ENCODE measurements at regions not wholly inside any gene's neighbourhood (a gene's known extent, or its start where the extent isn't known, plus 50 kb on each side); places are given as distances from the start of the nearest gene placed in this dataset.

DNA sequence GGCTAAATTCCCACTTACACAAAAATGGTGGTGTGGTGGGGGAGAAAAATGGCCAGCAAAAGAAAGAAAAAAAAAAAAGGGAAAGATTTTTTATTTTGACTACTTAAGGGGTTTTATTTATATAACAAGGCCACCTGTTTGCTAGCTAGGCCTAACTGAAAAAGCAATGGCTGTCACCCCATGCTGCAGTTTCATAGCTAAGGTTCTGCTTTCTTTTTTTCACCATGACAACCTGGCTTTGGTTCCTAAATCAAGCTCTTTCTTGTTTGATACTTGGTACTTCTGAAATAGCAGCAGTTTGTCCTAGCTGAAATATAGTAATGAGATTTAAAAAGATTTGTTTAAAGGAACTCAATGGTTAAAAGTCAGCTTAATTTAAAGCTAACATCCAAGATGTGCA is 433.2 kb upstream of the MEX3C start:
- DNase-seq (ENCODE audit: extremely low read depth, low read depth), result no peak

DNA sequence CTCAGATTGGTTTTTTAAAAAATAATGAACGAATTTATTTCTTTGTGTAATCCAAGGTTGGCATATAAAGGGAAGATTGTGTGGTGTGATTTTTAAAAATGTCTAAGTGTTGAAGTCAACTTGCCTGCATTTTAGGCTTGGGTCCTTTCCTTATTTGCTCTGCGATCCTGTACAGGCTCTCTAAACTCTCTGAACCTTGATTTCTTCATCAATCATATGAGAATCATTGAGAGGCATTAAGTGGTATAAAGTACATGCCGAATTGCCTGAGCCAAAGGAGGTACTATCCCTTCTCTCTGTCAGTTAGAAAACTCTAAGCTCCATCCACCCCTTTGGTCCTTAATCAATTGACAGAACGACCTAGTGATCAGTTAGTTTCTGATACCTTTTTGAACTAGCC is 440.4 kb upstream of the MEX3C start:
- no peak for DNase-seq (ENCODE audit: extremely low read depth, low read depth)

DNA sequence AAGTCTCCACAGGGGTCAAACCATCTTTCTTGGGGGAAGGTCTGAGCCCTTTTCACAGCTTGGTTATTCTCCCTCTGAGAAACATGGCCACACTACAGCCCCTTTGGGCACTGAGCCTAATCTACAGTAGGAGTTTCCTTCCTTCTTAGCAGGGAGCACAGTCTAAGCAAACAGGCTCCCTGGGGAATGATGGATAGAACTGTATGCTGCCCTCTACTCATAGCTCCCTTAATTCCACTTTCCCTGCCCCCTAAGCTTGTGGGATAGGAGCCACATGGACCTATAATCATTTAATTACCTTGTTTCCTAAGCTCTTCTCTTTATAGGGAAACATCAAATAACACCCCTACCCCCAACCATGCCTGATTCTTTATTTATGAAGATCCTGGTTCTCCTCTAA is 442.1 kb upstream of the MEX3C start:
- no peak for DNase-seq (ENCODE audit: extremely low read depth, low read depth)

DNA sequence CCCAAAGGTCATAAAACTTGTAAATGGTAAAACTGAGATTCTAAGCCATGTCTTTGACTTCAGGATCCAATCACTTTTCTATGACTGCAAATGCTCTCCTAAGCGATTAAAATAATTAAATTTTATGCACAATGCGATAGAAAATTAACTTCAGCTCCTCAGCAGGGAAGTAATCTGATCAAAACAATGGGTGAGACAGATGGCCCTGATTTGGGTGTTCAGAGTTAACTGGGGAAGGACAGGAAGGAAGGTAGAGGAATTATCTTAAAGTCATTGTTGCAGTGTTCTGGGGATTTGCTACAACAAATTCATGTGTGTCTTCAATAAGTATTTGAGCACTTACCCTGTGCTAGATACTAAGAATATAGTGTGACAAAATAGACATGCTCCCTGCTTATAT is 446.0 kb upstream of the MEX3C start:
- no peak for DNase-seq (ENCODE audit: extremely low read depth, low read depth)

DNA sequence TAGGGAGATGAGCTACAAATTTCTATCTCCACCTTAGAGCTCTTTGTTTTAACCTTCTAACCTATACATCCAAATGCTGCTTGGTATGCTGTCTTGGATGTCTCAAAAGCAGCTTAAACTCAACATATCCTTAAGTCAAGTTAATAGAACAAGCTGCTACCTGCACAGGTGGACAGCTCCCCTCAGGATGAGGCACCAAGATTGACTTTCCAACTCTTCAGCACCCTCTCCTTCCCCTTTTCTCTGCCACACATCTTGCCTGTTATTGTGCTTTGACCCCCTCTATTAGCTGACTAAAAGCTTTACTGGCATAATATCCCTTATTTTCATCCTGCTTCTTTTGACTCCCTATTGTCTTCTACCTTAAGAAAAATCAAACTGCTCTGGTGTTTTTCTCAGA is 448.1 kb upstream of the MEX3C start:
- no peak for DNase-seq (ENCODE audit: extremely low read depth, low read depth)

DNA sequence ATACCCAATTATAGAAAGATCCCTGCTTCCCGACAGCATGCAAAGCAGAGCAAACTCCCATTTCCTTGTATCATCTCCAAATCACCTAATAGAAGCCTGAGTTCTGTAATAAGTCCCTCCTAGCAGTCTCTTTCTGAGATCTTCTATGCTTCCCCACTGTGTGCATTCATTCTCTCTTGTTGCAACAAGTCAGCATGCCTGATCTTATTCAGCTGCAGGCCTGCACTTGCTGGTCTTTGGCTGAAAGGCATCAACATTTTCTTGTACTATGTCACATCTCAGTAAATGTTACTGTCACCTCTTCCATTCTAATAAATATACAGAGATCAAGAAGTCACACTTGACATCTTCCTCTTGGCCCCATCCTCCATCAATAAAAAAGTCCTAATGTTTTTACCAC is 449.9 kb upstream of the MEX3C start:
- DNase-seq (ENCODE audit: extremely low read depth, low read depth), result no peak

DNA sequence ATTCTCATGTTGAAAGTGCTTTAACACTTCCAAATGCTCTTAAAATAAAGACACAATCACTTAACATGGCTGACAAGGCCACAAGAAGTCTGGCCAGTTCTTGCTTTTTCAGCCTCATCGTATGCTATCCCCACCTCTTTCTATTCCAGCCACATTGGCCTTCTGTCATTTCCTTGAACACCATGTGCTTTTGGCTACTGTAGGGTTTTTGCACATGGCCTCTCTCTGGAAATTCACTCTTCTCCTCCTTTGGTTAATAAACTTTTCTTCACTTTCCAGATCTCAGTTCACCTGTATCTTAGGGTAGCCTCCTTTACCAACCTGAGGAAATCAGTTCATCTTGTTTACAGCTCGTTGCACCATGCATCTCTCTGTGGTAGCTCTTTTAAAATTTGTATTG is 450.5 kb upstream of the MEX3C start:
- no peak for DNase-seq (ENCODE audit: extremely low read depth, low read depth)

DNA sequence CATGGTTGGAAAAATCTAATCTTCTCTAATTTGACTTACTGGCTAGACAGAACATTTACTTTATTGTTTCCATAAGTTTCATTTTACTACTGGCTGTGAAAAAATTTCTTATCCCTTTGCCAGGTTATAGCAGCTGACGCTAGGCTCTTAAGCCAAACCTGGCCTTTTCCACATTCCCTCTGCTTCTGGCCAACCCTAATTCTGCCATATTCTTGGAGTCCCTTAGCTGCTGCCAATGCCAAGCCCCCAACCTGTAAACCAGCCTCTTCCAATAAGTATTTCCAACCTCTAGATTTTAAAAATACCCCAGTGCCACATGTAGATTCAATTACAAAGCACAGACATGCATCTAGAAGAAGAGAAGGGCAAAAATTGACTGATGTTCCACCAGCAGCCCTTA is 452.3 kb upstream of the MEX3C start:
- no peak for DNase-seq (ENCODE audit: extremely low read depth, low read depth)

DNA sequence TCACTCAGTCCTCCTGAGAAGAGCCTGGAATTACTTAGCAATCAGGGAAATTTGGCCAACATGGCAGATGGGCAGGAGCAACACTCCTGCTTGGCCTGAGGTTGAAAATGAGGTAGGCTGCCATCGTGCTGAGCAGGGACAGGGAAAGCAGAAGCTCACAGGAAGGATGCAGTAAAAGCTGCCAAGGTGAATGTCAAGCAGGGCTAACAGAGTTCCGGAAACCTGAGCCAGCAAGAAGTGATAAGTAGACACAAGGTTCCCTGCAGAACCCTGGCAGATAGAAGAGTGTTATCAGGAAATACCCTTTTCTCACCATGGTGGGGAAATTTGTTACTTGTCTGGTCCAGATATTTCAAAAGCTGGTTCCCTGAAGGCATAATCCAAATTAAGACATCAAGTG is 454.3 kb upstream of the MEX3C start:
- no peak for DNase-seq (ENCODE audit: extremely low read depth, low read depth)

DNA sequence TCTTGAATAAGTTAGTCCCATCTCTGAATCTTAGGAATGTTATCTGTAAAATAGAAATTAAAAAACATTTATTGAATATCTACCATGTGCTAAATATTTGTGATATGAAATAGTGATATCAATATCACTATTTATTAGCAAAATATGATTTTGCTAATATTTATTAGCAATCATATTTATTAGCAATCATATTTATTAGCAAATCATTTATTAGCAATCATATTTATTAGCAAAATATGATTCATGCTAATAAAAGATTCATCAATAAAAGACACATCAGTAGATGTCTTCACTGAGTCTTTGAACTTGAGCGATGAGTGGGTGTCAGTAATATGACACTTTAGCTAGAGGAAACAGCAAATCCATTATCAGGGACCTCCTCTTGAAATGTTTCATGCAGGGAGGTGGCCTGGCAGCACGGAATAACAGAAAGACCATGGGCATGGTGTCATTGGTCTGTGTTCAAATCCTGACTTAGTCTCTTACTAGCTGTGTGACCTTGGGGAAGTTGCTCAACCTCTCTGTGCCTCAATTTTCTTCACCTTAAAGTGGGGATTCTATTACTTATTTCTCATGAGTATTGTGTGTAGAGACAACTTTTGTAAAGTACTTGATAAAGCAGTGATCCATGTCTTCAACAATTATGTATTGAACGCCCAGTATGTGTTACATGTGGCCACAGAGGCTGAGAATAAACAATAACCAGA is 456.2 kb upstream of the MEX3C start:
- no peak for DNase-seq (ENCODE audit: extremely low read depth, low read depth)

DNA sequence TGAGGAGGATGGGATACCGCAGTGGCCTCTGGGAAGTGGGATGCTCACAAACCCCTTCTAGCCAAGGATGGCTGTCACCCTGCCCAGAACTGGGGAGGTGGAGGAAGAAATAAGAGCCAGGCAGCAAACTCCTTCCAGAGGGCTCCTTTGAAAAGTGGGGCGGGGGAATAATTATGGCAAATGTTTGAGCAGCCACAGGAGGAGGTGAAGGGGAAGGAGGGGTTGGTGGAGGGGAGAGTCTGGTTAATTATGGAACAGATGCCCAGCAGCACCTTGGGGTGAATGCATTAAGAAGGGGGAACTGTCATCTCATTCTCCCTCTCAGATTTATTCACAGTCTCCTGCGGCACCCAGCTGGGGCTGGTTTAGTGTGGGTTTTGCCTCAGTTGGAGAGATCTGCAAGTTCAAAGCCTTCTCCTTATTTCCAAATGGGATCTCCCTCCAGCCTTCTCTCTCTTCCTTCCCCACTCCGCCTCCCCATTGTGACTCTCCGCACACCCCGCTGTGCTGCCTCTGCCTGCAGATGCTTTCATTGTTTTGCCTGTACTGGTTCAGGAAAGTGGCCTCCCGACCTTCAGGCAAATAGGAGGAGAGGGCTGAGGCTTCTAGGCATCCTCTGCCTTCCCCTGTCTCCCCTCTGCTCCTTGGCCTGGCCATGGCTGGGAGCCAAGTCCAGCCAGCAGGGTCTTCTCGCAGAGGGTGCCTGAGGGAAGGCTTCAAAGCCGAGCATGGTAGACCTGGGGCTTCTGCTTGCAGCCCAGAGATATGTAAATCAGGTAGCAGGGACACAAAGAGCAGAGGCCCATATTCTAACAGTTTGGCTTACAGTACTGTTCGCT is 457.2 kb upstream of the MEX3C start:
- DNase-seq (ENCODE audit: extremely low read depth, low read depth), result no peak

DNA sequence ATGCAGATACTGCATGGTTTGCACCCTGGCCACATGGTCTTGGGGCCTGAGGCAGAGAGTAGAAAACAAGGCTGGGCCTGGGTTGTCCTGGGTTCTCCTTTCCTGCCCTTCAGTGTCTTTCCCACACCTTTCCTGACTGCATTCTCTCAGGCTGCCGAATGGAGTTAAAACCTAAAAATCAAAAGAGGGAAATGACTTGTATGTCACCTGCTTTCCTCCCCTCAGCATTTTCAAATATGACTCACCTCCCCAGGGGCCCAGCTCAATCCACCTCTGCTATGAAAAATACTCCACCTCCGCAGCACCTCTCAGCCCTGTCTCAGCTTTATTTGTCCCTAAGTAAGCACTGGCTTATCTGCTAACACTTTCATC is 457.8 kb upstream of the MEX3C start:
- DNase-seq (ENCODE audit: extremely low read depth, low read depth), result no peak

DNA sequence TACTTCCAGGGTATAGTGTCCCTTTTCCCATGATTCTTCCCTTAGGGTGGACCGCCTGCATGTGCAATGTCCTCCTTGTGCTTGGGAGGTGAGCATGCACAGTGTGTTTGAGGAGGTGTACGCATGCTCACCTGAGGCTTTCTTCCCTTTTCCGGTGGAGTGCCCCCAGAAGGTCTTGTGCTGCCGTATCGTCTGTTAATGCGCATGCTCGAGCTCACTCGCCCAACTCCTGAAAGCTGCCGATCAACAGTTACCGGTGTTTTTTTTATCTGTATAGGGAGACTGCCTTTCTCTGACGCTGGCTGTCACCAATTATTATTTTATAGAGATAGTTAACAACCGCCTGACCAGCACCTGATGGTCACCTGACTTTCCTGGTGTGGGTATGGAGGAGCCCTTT is 458.8 kb upstream of the MEX3C start:
- no peak for DNase-seq (ENCODE audit: extremely low read depth, low read depth)

DNA sequence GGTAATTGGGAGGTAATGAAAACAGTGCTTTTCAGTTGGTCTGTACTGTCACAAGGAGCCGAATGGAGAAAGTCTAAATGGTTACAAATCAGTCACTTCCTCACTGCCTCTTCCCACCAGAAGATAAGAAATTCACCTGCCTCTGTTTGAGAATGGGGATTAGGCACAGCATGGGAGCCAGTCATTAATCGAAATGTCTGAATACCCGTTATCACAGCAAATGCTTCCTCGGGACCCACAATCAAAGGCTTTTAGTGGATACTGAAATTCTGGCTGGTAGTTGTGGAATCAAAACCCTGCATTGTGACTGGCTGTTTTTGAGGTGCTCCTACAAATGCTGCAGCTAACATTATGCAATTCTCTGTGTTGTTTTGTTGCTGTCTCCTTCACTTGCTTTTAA is 461.0 kb upstream of the MEX3C start:
- DNase-seq (ENCODE audit: extremely low read depth, low read depth), result no peak

DNA sequence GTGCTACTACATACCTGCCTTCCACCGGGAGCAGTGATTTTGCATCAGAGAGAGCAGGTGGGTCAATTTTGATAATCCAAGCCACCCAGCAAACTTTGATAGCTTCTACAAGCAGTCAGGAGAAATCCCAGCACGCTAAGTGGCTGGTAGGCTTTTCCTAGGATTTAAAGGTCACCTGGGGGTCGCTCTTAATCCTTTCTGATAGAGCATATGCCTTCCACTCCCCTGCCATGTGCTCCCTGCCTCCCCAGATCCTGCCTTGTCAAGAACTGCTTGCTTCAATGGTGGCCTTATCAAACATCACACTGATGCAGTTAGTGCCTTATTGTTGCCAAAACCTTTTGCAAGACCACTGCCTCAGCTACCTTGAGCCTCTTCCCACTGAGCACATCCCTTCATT is 462.3 kb upstream of the MEX3C start:
- DNase-seq (ENCODE audit: extremely low read depth, low read depth), result no peak

DNA sequence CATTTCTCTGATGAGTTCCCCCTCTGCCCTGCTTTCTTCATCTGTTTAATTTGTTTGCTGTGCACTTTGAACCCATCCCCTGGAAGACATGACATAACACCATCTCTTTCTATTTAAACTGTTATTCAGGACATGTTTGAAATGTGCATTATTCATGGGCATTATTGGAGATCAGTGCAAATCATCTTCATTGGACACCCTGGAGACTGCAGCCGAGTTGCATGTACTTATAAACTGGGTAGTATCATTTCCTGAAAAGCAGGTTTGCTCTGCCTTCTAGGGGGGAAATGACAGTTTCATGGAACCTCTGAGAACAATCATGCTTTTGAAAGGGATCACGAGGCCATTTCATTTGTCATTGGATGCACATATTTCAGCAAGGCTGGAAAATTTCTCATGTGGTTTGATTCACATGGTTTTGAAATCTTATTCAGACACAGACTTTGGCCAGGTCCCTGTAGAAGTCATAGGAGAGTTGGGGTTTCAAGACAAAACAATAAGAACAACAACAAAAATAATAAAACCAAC is 462.8 kb upstream of the MEX3C start:
- no peak for DNase-seq (ENCODE audit: extremely low read depth, low read depth)

DNA sequence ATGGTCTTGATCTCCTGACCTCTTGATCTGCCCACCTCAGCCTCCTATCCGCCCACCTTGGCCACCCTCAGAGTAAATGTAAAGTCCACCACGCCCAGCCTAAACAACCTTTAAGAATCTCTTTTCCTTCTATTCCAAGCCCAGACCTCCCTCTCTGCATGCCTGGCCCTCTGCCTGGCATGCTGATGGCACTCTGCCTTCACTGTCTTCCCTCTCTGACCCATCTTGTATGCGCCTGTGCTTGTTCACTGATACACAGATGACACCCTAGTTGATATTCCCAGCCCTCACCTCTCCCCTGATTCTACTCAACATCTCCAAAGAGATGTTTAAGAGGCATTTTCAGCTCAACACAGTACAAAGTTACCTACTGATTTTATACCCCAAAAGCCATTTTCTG is 466.8 kb upstream of the MEX3C start:
- no peak for DNase-seq (ENCODE audit: extremely low read depth, low read depth)

DNA sequence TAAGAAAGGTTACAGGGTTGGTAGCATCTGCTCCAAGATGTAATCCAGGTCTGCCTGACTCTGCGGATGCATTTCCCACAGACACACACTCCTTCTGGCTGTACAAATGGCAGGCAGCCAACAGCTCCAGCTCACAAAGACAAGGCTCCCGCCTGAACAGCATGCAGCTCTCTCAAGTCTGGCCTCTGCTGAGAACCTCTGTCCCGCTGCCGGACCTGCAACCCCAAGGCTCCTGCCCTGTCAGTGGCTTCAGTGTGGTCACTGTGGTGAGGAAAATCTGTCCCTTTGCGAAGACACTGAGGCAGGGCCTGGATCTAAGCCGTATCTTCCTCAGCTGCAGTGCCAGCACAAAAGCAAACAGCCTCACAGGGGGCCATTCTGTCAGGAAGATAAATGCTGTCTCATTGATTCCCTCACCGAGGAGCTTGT is 469.3 kb upstream of the MEX3C start:
- DNase-seq (ENCODE audit: extremely low read depth, low read depth), result no peak

DNA sequence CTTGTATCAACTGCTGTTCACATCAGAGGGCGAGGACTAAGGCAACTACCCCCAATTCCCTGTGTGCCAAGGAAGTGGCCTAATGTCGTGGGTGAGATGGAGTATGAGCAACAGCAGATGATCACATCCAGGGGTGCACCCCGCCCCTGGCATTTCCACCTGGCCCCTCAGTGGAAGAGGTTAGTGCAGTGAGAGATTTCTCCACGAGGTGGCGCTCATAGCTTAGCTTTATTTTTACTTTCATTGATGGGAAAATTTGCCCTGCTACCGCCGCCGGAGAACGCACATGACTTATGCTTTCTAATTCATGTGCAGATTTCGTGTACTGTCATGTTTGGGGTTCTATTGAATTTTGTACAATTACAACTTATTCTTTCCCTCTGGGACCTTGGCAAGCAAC is 470.6 kb upstream of the MEX3C start:
- DNase-seq (ENCODE audit: extremely low read depth, low read depth), result peak; percentile 47

DNA sequence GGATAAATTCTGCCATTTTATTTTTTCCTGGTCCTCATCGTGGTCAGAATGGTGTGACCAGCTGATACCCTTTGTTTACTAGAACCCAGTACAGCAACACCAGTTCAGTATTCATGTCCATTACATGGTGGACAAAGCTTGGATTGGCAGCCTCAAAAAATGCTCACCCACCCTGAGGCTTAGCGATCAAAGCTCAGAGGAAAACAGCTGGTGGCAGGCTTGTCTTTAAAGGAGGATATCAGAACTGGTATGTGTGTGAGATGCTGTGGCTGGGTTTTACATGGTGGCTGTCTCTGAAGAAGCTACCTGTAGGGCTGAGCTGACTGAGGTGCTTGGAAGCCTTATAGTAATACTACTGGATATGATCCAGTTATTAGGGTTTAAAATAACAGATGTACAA is 471.1 kb upstream of the MEX3C start:
- DNase-seq (ENCODE audit: extremely low read depth, low read depth), result no peak

DNA sequence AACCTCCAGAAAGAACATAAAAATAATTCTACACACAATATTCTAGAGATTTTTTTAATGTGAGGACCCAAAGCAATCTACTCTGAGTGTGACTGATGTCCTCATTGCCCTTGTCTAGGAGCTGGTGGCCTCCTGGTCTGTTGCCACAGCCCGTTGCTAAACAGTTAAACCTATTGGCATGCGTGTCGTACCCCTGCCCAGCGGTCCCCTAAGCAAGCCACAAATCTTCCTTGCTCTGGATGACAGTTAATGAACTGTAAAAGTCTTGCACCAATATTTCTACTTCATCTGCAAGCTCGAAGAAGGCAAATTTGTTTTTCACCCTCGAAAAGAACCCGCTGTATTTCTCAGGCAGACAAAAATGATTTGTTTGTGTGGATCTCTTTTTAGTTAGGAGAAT is 489.1 kb upstream of the MEX3C start:
- DNase-seq (ENCODE audit: extremely low read depth, low read depth), result no peak

DNA sequence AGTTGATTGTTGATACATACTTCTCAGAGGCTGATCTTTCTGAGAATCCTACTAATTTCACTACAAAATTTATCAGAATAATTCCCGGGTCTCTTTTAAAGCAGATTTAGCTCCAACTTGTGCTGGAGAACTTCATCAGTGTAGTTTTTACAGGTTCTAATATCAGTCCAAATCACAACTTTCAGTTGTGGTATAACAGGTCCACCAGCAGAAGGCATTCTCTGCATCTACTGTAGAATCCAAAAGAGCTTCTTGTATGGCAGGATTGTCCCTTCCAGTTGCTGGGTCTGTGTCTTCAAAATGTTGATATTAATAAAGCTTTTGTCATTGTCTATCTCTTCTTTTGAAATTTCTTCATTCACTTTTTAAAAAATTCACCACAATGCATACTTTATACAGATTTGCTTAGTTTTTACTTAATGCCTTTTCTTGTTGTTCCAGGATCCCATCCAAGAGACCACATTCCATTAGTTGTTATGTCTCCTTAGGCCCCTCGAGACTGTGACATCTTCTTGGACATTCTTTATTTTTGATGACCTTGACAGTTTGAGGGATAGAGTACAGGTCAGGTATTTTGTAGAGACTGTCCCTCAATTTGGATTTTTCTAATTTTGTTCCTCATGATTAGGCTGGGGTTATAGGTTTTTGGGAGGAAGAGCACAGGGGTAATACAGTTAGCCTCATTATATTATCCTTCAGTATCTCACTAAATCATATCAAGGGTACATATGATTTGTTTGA is 490.5 kb upstream of the MEX3C start:
- DNase-seq (ENCODE audit: extremely low read depth, low read depth), result no peak

All from NCI-H460 (cell line).